ENCODE measurements at regions not wholly inside any gene's neighbourhood (a gene's known extent, or its start where the extent isn't known, plus 50 kb on each side); places are given as distances from the start of the nearest gene placed in this dataset.

DNA sequence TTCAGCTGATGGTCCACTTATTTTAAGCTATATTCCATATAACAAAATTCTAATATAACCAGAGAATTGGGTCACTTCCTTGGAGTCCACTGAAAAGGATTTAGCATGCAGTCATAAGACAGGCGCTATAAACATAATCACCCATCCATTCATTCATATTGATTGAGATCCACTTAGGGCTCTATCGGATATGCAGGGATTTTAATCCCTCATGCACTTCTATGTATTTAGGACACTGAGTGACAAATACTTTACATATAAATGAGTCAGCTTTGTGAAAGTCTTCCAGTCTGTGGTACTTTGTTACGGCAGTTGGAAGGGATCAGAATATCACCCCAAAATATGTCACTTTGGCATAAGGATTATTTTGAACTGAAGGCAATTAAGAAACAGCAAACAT lies 127.3 kb upstream of the ZNF608 start:
- TF ChIP-seq, protein P1, sequence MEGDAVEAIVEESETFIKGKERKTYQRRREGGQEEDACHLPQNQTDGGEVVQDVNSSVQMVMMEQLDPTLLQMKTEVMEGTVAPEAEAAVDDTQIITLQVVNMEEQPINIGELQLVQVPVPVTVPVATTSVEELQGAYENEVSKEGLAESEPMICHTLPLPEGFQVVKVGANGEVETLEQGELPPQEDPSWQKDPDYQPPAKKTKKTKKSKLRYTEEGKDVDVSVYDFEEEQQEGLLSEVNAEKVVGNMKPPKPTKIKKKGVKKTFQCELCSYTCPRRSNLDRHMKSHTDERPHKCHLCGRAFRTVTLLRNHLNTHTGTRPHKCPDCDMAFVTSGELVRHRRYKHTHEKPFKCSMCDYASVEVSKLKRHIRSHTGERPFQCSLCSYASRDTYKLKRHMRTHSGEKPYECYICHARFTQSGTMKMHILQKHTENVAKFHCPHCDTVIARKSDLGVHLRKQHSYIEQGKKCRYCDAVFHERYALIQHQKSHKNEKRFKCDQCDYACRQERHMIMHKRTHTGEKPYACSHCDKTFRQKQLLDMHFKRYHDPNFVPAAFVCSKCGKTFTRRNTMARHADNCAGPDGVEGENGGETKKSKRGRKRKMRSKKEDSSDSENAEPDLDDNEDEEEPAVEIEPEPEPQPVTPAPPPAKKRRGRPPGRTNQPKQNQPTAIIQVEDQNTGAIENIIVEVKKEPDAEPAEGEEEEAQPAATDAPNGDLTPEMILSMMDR (conservative IDR thresholded peaks at IDR 0.05; ENCODE audit: low read depth, low read length), result no peak
- TF ChIP-seq EZH2 (IDR thresholded peaks at IDR 0.05; ENCODE audit: low read length, unreplicated experiment) (no peak), EZH2phosphoT487 (IDR thresholded peaks at IDR 0.05; ENCODE audit: borderline replicate concordance, low read length) (no peak)
